ENCODE measurements at regions not wholly inside any gene's neighbourhood (a gene's known extent, or its start where the extent isn't known, plus 50 kb on each side); places are given as distances from the start of the nearest gene placed in this dataset.
A peak's percentile ranks its signal among the peaks of the same experiment; 100 is the strongest.
"Not testable (repeated sequence)": the region's sequence is repeated elsewhere in the genome, so short reads cannot be mapped to it uniquely, and the experiment has no call there.

- no peak for DNase-seq (ENCODE audit: low read depth)
Measured at GRCh38 chr5:163885117-163885516, 379.7 kb downstream of the MAT2B start.

GRCh38 chr5:163887854-163888253, 382.4 kb downstream of the MAT2B start:
- no peak for DNase-seq (ENCODE audit: low read depth)

GRCh38 chr5:163888366-163888765, 382.9 kb downstream of the MAT2B start:
- DNase-seq (ENCODE audit: low read depth), result no peak

- peak; percentile 68 for DNase-seq (ENCODE audit: low read depth)
Measured at GRCh38 chr5:163889369-163889768, 383.9 kb downstream of the MAT2B start.

GRCh38 chr5:163890261-163890660, 384.8 kb downstream of the MAT2B start:
- DNase-seq (ENCODE audit: low read depth), result no peak

- peak; percentile 57 for DNase-seq (ENCODE audit: low read depth)
Measured at GRCh38 chr5:163893281-163893680, 387.9 kb downstream of the MAT2B start.

GRCh38 chr5:163894645-163895044, 389.2 kb downstream of the MAT2B start:
- DNase-seq (ENCODE audit: low read depth), result peak; percentile 52

GRCh38 chr5:163898873-163899272, 393.5 kb downstream of the MAT2B start:
- no peak for DNase-seq (ENCODE audit: low read depth)

GRCh38 chr5:163907783-163908182, 402.4 kb downstream of the MAT2B start:
- not testable (repeated sequence) for DNase-seq (ENCODE audit: low read depth)

GRCh38 chr5:163908253-163908652, 402.8 kb downstream of the MAT2B start:
- DNase-seq (ENCODE audit: low read depth), result no peak

- DNase-seq (ENCODE audit: low read depth), result no peak
Measured at GRCh38 chr5:163910226-163910625, 404.8 kb downstream of the MAT2B start.

GRCh38 chr5:163912046-163912445, 406.6 kb downstream of the MAT2B start:
- DNase-seq (ENCODE audit: low read depth), result no peak

- DNase-seq (ENCODE audit: low read depth), result peak; percentile 13
Measured at GRCh38 chr5:163913548-163913947, 408.1 kb downstream of the MAT2B start.

- no peak for DNase-seq (ENCODE audit: low read depth)
Measured at GRCh38 chr5:163914910-163915309, 409.5 kb downstream of the MAT2B start.

GRCh38 chr5:163915481-163915961, 410.1 kb downstream of the MAT2B start:
- peak; percentile 3 for DNase-seq (ENCODE audit: low read depth)

GRCh38 chr5:163916376-163916775, 411.0 kb downstream of the MAT2B start:
- DNase-seq (ENCODE audit: low read depth), result no peak

- DNase-seq (ENCODE audit: low read depth), result no peak
Measured at GRCh38 chr5:163916861-163917260, 411.4 kb downstream of the MAT2B start.

GRCh38 chr5:163917747-163918146, 412.3 kb downstream of the MAT2B start:
- DNase-seq (ENCODE audit: low read depth), result no peak

GRCh38 chr5:163934990-163935389, 429.6 kb downstream of the MAT2B start:
- DNase-seq (ENCODE audit: low read depth), result not testable (repeated sequence)

- DNase-seq (ENCODE audit: low read depth), result peak; percentile 2
Measured at GRCh38 chr5:163938595-163938994, 433.2 kb downstream of the MAT2B start.

GRCh38 chr5:163941079-163941478, 435.7 kb downstream of the MAT2B start:
- no peak for DNase-seq (ENCODE audit: low read depth)

- DNase-seq (ENCODE audit: low read depth), result peak; percentile 28
Measured at GRCh38 chr5:163943546-163943945, 438.1 kb downstream of the MAT2B start.

- no peak for DNase-seq (ENCODE audit: low read depth)
Measured at GRCh38 chr5:163944738-163945137, 439.3 kb downstream of the MAT2B start.

- DNase-seq (ENCODE audit: low read depth), result no peak
Measured at GRCh38 chr5:163947848-163948666, 442.6 kb downstream of the MAT2B start.

All from fibroblast of gingiva (primary cell).